Thymus (tissue), 11 donors: ENCODE measurements at regions not wholly inside any gene's neighbourhood (a gene's known extent, or its start where the extent isn't known, plus 50 kb on each side); places are given as distances from the start of the nearest gene placed in this dataset.
"Not testable (repeated sequence)": the region's sequence is repeated elsewhere in the genome, so short reads cannot be mapped to it uniquely, and the experiment has no call there.

ENCODE experiments used
- DNase-seq, 9 donors: peaks; one replicate each; pipeline ENCODE4 v3.0.0-alpha.2; 2013; ENCODE audit warnings: low spot score in 9 of 9, low read depth in 6 of 9, missing footprints in 1 of 9
- H3K27ac ChIP-seq, 2 donors: one replicate each; pipeline ENCODE4 v1.5.1; 2013; ENCODE audit warnings: control low read depth in 1 of 2, low read depth in 1 of 2, low read length in 1 of 2, mild to moderate bottlenecking in 1 of 2, moderate library complexity in 1 of 2
- H3K27me3 ChIP-seq, 2 donors: one replicate each; pipeline ENCODE4 v1.5.1; 2013; ENCODE audit warnings: low read length in 1 of 2; ENCODE audit not compliant: control insufficient read depth in 2 of 2, insufficient read depth in 1 of 2
- H3K36me3 ChIP-seq, 2 donors: one replicate each; pipeline ENCODE4 v1.5.1; 2013; ENCODE audit warnings: low read length in 1 of 2, mild to moderate bottlenecking in 1 of 2, moderate library complexity in 1 of 2; ENCODE audit not compliant: control insufficient read depth in 2 of 2, insufficient read depth in 2 of 2
- H3K4me1 ChIP-seq, 2 donors: one replicate each; pipeline ENCODE4 v1.5.1; 2013; ENCODE audit warnings: low read length in 2 of 2; ENCODE audit not compliant: control insufficient read depth in 2 of 2, insufficient read depth in 2 of 2
- H3K4me3 ChIP-seq, 2 donors: one replicate each; pipeline ENCODE4 v1.5.1; 2013; ENCODE audit warnings: low read length in 2 of 2, control low read depth in 1 of 2, mild to moderate bottlenecking in 1 of 2
- H3K9me3 ChIP-seq, 2 donors: one replicate each; pipeline ENCODE4 v1.5.1; 2013; ENCODE audit warnings: low read length in 1 of 2, mild to moderate bottlenecking in 1 of 2; ENCODE audit not compliant: control insufficient read depth in 2 of 2, insufficient read depth in 1 of 2
- WGBS: extraction: QIAGEN DNeasy Blood & Tissue Kit; methylation state at CpG from one replicate; pipeline ENCODE4 v1.1.7; 2013; 5-methylcytosine and 5-hydroxymethylcytosine counted together
- donor health status: healthy.

DNA sequence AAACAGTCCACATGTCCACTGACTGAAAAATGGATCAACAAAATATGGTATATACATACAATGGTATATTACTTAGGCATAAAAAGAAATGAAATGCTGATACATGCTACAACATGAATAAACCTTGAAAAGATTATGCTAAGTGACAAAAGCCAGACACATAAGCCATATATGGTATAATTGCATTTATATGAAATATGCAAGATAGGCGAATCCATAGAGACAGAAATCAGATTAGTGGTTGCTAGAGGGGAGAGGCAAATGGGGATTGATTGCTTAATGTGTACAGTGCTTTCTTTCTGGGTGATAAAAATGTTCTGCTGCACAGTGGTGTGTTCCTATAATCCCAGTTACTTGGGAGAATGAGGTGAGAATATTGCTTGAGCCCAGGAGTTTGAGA, 171.0 kb downstream of the CYP26B1 start:
- Histone ChIP-seq H3K9me3 (no peaks in the 10 kb centered on the region), H3K27me3 (no peaks in the 10 kb centered on the region), H3K27ac (no peak overlapping the region), H3K4me1 (no peaks in the 10 kb centered on the region), H3K4me3 (no peak overlapping the region), H3K36me3 (no peaks in the 10 kb centered on the region)
- 94% methylated on average over 1 of the region's 1 CpG for WGBS
- no peak for DNase-seq

DNA sequence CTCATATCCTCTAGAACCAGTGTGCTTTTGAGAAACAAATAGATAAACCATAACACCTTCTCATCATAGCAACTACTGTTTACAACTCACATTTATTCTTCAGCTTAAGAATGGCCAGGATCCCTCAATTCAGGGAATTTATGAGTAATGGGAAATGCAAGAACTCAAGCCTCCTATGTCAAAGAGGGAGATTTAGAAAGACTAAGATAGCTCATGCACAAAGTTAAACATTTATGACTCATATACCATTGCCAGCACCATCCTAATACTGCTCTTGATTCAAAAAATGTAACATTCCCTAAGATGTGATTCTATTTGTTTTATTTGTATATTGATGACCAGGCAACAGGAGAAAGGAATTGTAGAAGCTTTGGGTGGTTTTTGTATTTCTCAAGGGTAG, 172.8 kb downstream of the CYP26B1 start:
- H3K4me1 ChIP-seq: no peaks in the 10 kb centered on the region
- DNase-seq: no peak

DNA sequence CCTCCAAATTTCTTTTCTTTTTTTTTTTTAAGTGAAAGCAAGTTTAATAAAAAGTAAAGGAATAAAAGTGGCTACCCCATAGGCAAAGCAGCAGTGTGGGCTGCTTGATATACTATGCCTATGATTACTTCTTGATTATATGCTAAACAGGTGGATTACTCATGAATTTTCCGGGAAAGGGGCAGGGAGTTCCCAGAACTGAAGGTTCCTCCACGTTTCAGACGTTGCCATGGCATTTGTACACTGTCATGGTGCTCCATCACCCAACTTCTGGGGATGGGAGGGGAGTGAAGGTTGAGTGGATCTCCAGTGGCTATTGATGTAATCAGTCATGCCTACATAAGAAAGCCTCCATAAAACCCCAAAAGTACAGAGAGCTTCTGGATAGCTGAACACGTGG, 176.2 kb downstream of the CYP26B1 start:
- Histone ChIP-seq H3K4me3 (no peak overlapping the region), H3K27me3 (no peaks in the 10 kb centered on the region), H3K4me1 (no peaks in the 10 kb centered on the region), H3K36me3 (no peaks in the 10 kb centered on the region), H3K27ac (no peak overlapping the region), H3K9me3 (no peaks in the 10 kb centered on the region)
- no peak for DNase-seq
- 69% methylated on average over 4 of the region's 4 CpGs for WGBS

More for the DNA sequence above, 172.8 kb downstream of the CYP26B1 start:
- Histone ChIP-seq H3K36me3 (no peaks in the 10 kb centered on the region), H3K27ac (no peak overlapping the region), H3K4me3 (no peak overlapping the region), H3K27me3 (no peaks in the 10 kb centered on the region), H3K9me3 (no peaks in the 10 kb centered on the region)

DNA sequence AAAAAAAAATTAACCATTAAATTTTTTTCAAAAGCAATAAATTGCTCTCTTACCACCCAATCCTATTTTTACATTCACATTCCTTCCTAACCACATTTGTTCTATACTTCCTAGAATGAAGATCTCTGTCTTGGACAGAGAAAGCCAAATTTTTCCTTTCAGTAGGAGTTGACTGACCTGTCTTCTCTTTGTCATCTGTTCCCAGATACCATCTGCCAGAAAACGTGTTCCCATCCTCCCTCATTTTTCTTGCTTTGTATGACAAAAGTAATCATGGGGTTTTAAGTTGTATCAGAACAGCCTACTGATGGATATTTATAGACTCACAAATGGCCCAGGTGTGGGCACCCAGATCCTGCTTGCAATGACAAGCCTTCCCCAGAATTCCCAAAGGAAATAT, 182.1 kb downstream of the CYP26B1 start:
- H3K4me3 ChIP-seq: no peak overlapping the region
- H3K9me3 ChIP-seq: no peaks in the 10 kb centered on the region
- WGBS: 81% methylated on average over 1 of the region's 1 CpG
- H3K36me3 ChIP-seq: no peaks in the 10 kb centered on the region
- H3K27ac ChIP-seq: no peak overlapping the region
- DNase-seq: no peak
- H3K27me3 ChIP-seq: no peaks in the 10 kb centered on the region
- H3K4me1 ChIP-seq: no peaks in the 10 kb centered on the region

DNA sequence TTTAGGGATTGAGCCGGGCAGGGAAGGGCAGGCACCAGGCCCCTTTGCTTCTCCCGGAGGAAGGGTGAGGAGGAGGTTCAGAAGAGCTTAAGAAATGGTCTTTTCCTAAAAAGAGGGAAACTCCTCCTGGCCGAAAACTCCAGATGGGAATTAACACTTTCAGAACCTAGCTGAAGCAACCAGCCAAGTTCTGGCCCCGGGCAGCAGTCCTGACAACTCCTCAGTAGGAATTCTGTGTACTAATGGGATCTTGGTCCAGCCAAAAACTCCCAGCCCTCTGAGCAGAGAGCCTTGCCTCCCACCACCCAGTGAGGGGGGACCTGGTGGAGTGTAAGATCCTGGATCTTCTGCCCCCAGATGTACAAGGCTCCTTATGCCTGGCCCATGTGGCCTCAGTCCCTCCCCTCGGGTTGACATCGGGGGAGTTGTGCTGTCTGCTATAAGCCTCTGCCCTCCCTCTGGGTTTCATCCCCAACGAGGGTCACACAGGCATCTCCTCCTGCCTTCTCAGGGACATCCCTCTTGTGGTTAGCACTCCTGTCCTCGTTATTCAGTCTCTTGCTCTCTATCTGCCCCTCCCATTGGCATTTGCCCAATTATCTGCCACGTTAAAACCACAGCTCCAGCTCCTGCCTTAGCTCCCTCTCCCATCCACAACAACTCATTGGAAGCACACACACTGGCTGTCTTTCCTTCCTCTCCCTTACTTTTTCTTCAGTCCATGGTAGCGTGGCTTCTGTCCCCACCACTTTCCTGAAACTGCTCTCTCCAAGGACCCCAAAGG, 184.6 kb downstream of the CYP26B1 start:
- 55% methylated on average over 10 of the region's 10 CpGs for WGBS
- Histone ChIP-seq H3K4me3 (no peak overlapping the region), H3K9me3 (no peaks in the 10 kb centered on the region), H3K36me3 (no peaks in the 10 kb centered on the region), H3K4me1 (no peaks in the 10 kb centered on the region), H3K27me3 (no peaks in the 10 kb centered on the region), H3K27ac (no peak overlapping the region)
- DNase-seq: no peak

DNA sequence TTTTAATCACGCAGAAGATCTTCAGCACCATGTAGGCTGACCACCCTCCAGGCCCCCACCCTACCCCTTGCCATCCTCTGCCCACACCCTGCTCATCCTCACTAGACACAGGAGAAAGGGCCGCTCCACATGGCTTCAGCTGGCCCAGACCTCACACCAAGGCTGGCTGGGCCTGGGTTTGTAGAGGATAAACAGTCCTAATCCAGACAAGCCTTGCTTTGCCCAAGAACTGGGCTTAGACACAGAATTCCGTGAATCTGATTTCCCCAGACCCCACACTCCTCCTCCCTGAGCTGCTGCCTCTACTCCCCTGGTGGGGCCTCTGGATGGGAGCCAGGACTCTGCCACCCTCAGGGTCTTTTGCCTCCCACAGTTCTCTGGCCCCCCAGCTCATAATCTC, 185.3 kb downstream of the CYP26B1 start:
- no peak for DNase-seq
- WGBS: 89% methylated on average over 3 of the region's 3 CpGs
- no peaks in the 10 kb centered on the region for H3K4me1 ChIP-seq

DNA sequence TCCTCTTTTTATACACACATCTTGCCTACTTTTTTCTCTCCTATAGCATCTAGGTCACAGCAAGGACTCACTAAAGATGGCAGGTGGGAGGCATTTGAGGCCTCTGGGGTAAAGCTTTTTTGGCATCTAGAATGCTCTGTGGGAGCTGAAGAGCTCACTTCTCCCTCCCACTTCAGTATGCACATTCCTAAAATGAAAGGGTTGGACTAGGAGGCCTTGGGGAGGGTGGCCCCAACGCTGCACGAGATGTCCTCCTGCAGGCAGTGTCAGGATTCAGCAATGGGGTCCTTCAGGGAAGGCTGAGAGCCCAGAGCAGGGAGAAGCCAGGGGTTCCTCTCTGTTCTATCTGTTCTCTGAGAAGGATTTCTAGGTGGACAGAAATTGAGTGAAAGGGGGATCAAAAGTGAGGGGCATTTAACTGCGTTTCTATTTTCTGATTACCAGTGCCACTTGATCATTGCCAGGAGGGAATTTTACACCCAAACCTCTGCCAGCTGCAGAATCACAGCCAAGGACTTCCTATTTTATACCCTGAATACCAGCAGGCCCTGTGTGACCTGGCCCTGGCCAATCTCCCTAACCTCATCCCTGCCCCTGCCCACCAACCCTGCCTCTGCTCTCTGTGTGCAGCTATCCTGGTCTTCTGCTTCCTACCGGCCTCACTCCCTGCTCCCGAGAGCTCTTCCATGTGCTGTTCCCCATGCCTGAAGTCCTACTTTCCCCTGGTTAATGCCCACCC, 186.2 kb downstream of the CYP26B1 start:
- Histone ChIP-seq H3K9me3 (no peaks in the 10 kb centered on the region), H3K27me3 (no peaks in the 10 kb centered on the region), H3K36me3 (no peaks in the 10 kb centered on the region), H3K27ac (no peak overlapping the region), H3K4me3 (no peak overlapping the region), H3K4me1 (no peaks in the 10 kb centered on the region)
- 88% methylated on average over 5 of the region's 5 CpGs for WGBS
- DNase-seq: no peak

More for the DNA sequence above, 185.3 kb downstream of the CYP26B1 start:
- Histone ChIP-seq H3K9me3 (no peaks in the 10 kb centered on the region), H3K36me3 (no peaks in the 10 kb centered on the region), H3K27ac (no peak overlapping the region), H3K27me3 (no peaks in the 10 kb centered on the region), H3K4me3 (no peak overlapping the region)

DNA sequence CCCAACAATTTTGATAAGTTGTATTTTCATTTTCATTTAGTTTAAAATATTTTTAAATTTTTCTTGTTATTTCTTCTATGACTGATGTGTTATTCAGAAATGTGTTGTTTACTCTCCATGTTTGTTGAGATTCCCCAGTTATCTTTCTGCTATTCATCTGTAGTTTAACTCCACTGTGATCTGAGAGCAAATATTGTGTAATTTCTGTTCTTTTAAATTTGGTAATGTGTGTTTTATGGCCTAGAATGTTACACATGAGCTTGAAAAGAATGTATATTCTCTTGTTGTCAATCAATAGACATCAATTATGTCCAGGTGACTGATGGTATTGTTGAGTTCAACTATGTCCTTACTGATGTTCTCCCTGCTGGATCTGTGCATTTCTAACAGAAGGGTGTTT, 188.2 kb downstream of the CYP26B1 start:
- Histone ChIP-seq H3K9me3 (no peaks in the 10 kb centered on the region), H3K27ac (no peak overlapping the region), H3K4me3 (no peak overlapping the region), H3K36me3 (no peaks in the 10 kb centered on the region), H3K4me1 (no peaks in the 10 kb centered on the region), H3K27me3 (no peaks in the 10 kb centered on the region)
- no peak for DNase-seq

DNA sequence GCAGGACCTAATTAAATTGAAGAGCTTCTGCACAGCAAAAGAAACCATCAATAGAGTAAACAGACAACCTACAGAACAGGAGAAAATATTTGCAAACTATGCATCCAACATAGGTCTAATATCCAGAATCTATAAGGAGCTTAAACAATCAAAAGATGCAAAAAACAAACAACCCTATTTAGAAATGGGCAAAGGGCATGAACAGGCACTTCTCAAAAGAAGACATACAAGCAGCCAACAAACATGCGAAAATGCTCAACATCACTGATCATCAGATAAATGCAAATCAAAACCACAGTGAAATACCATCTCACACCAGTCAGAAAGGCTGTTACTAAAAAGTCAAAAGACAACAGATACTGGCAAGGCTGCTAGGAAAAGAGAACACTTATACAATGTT, 189.2 kb downstream of the CYP26B1 start:
- WGBS: 93% methylated on average over 1 of the region's 1 CpG
- H3K9me3 ChIP-seq, H3K27ac ChIP-seq, H3K27me3 ChIP-seq, H3K4me1 ChIP-seq, H3K4me3 ChIP-seq, DNase-seq, H3K36me3 ChIP-seq: not testable (repeated sequence)
